ENCODE measurements at regions not wholly inside any gene's neighbourhood (a gene's known extent, or its start where the extent isn't known, plus 50 kb on each side); places are given as distances from the start of the nearest gene placed in this dataset.

GRCh38 chr7:144955422-144955821, 119.6 kb upstream of the TPK1 start:
- TF ChIP-seq ZFX (CRISPR knock-in tag; IDR thresholded peaks at IDR 0.05) (no peak), CTCF (IDR thresholded peaks at IDR 0.05 in 2 of 3, conservative IDR thresholded peaks at IDR 0.05 in 1 of 3; ENCODE audit: insufficient read depth in 2 of 3, low read depth in 1 of 3, low read length in 3 of 3) (no peak), HDGF (IDR thresholded peaks at IDR 0.05) (no peak), CHD1 (IDR thresholded peaks at IDR 0.05; ENCODE audit: low read length) (no peak), MAX (CRISPR knock-in tag; IDR thresholded peaks at IDR 0.05) (no peak), FOXP4 (CRISPR knock-in tag; IDR thresholded peaks at IDR 0.05; ENCODE audit: borderline replicate concordance) (no peak)

All from K562 (cell line).